GM23248 (cell line): ENCODE measurements at regions not wholly inside any gene's neighbourhood (a gene's known extent, or its start where the extent isn't known, plus 50 kb on each side); places are given as distances from the start of the nearest gene placed in this dataset.

Experiments used
- DNase-seq: peaks from one replicate; pipeline ENCODE4 v3.0.0-alpha.2; 2015
- H2AFZ ChIP-seq: fragments of 200-600 bp; sonication (generic); 2 replicates; pipeline ENCODE4 v1.6.1; 2016; ENCODE audit warnings: antibody characterized with exemption
- H3F3A ChIP-seq: fragments of 200-600 bp; sonication (generic); 2 replicates; pipeline ENCODE4 v1.6.1; 2016; ENCODE audit warnings: mild to moderate bottlenecking, antibody characterized with exemption, mixed run types; ENCODE audit not compliant: insufficient read depth
- H3K27ac ChIP-seq: fragments of 200-600 bp; sonication (generic); 2 replicates; pipeline ENCODE4 v1.5.1; 2016; ENCODE audit warnings: mild to moderate bottlenecking
- H3K27me3 ChIP-seq: fragments of 200-600 bp; sonication (generic); replicated peaks from 2 replicates; pipeline ENCODE4 v1.6.1; 2016; ENCODE audit warnings: mild to moderate bottlenecking; ENCODE audit not compliant: insufficient read depth
- H3K36me3 ChIP-seq: fragments of 200-600 bp; sonication (generic); 2 replicates; pipeline ENCODE4 v1.6.1; 2016; ENCODE audit warnings: low read depth, mild to moderate bottlenecking
- H3K4me1 ChIP-seq: fragments of 200-600 bp; sonication (generic); 2 replicates; pipeline ENCODE4 v1.6.1; 2016; ENCODE audit warnings: mild to moderate bottlenecking; ENCODE audit not compliant: insufficient read depth
- H3K4me2 ChIP-seq: fragments of 200-600 bp; sonication (generic); one replicate; pipeline ENCODE4 v1.6.1; 2016; ENCODE audit warnings: mild to moderate bottlenecking; ENCODE audit not compliant: unreplicated experiment
- H3K4me3 ChIP-seq: fragments of 200-600 bp; sonication (generic); 2 replicates; pipeline ENCODE4 v1.5.1; 2016; ENCODE audit warnings: mild to moderate bottlenecking
- H3K79me2 ChIP-seq: fragments of 200-600 bp; sonication (generic); 2 replicates; pipeline ENCODE4 v1.6.1; 2016; ENCODE audit warnings: mild to moderate bottlenecking; ENCODE audit not compliant: insufficient read depth
- H3K9ac ChIP-seq: fragments of 200-600 bp; sonication (generic); 2 replicates; pipeline ENCODE4 v1.6.1; 2016; ENCODE audit warnings: mild to moderate bottlenecking
- H3K9me2 ChIP-seq: fragments of 200-600 bp; sonication (generic); 2 replicates; pipeline ENCODE4 v1.6.1; 2016; ENCODE audit warnings: mixed run types, mild to moderate bottlenecking, moderate library complexity; ENCODE audit not compliant: insufficient read depth
- H3K9me3 ChIP-seq: fragments of 200-600 bp; sonication (generic); one replicate; pipeline ENCODE4 v1.6.1; 2017; ENCODE audit warnings: low read depth
- H4K20me1 ChIP-seq: fragments of 200-600 bp; sonication (generic); 2 replicates; pipeline ENCODE4 v1.6.0; 2016; ENCODE audit not compliant: insufficient read depth
- EZH2 ChIP-seq: fragments of 200-600 bp; sonication (generic); IDR thresholded peaks from 2 replicates; pipeline ENCODE4 v1.6.1; 2018; ENCODE audit warnings: antibody characterized with exemption, mild to moderate bottlenecking; ENCODE audit not compliant: insufficient read depth, poor library complexity, severe bottlenecking
- EZH2phosphoT487 ChIP-seq: fragments of 200-600 bp; sonication (generic); IDR thresholded peaks from 2 replicates; pipeline ENCODE4 v1.6.1; 2018; ENCODE audit warnings: antibody characterized with exemption, moderate library complexity, mild to moderate bottlenecking, low read depth; ENCODE audit not compliant: insufficient read depth
- WGBS, 2 experiments: methylation state at CpG; one replicate each; pipeline ENCODE4 v1.1.6; 2015 to 2017; ENCODE audit warnings: low lambda C conversion rate in 2 of 2, low coverage in 1 of 2; ENCODE audit errors: missing lambda C conversion rate in 2 of 2; 5-methylcytosine and 5-hydroxymethylcytosine counted together
- in situ Hi-C: fragments of 300-500 bp; cut with MboI; formaldehyde crosslinking; loops from 2 replicates; pipeline ENCODE4 v1.15.0; 2020

GRCh38 chr5:133797167-133797566, 171.3 kb downstream of the C5orf15 start:
- Histone ChIP-seq H3K4me2 (no peak overlapping the region), H2AFZ (no peak overlapping the region), H3K9ac (no peak overlapping the region), H3K27me3 (no peaks in the 10 kb centered on the region), H3K4me1 (no peaks in the 10 kb centered on the region), H3K9me2 (no peaks in the 10 kb centered on the region), H3K9me3 (no peaks in the 10 kb centered on the region), H3K27ac (no peak overlapping the region), H4K20me1 (no peaks in the 10 kb centered on the region), H3K36me3 (no peaks in the 10 kb centered on the region), H3K79me2 (no peaks in the 10 kb centered on the region), H3K4me3 (no peak overlapping the region), H3F3A (no peaks in the 10 kb centered on the region)
- DNase-seq: no peak
- in situ Hi-C loops: no loop called here
- TF ChIP-seq EZH2phosphoT487: no peak
- TF ChIP-seq EZH2: no peak

DNA sequence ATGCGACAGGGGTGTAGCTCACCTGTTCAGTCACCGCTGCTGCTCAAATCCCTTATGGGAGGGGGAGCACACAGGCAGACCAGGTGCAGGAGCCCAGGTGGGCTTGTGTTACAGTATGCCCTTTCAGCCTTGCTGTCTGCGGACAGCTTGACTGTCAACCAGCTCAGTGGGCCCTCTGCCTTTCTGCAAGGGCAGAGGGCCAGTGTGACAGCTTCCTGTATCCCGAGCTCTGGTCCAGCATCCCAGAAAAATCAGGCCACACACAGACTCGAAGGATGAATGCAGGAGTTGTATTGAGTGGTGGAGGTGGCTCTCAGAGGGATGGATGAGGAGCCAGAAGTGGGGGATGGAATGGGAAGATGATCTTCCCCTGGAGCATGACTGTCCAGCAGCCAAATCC, 172.2 kb downstream of the C5orf15 start:
- H3K9me3 ChIP-seq: no peaks in the 10 kb centered on the region
- H3K79me2 ChIP-seq: no peaks in the 10 kb centered on the region
- no peaks in the 10 kb centered on the region for H4K20me1 ChIP-seq
- H3F3A ChIP-seq: no peaks in the 10 kb centered on the region
- H3K4me2 ChIP-seq: no peak overlapping the region
- TF ChIP-seq EZH2 (no peak), EZH2phosphoT487 (no peak)
- no peaks in the 10 kb centered on the region for H3K9me2 ChIP-seq
- in situ Hi-C loops: no loop called here
- no peak overlapping the region for H3K27ac ChIP-seq
- H3K4me3 ChIP-seq: no peak overlapping the region
- DNase-seq: no peak
- H2AFZ ChIP-seq: no peak overlapping the region
- WGBS, 2 experiments: 46 to 47% methylated on average over 5 of the region's 5 CpGs
- no peaks in the 10 kb centered on the region for H3K4me1 ChIP-seq
- H3K27me3 ChIP-seq: no peaks in the 10 kb centered on the region
- H3K36me3 ChIP-seq: no peaks in the 10 kb centered on the region
- H3K9ac ChIP-seq: no peak overlapping the region

GRCh38 chr5:133794771-133795415, 173.5 kb downstream of the C5orf15 start:
- WGBS, 2 experiments: 51 to 54% methylated on average over 8 of the region's 8 CpGs
- H3K9ac ChIP-seq: no peak overlapping the region
- H2AFZ ChIP-seq: no peak overlapping the region

GRCh38 chr5:133793756-133794465, 174.5 kb downstream of the C5orf15 start:
- Histone ChIP-seq H3K9me3 (no peaks in the 10 kb centered on the region), H3K4me3 (no peak overlapping the region), H3K4me2 (no peak overlapping the region), H3K4me1 (no peaks in the 10 kb centered on the region), H2AFZ (no peak overlapping the region), H3K27me3 (peaks cover 12% of the 10 kb centered on the region; the same call in 1 of the 2 replicates), H3F3A (no peaks in the 10 kb centered on the region), H3K9me2 (no peaks in the 10 kb centered on the region), H3K36me3 (no peaks in the 10 kb centered on the region), H4K20me1 (no peaks in the 10 kb centered on the region), H3K9ac (no peak overlapping the region), H3K27ac (no peak overlapping the region), H3K79me2 (no peaks in the 10 kb centered on the region)
- no peak for TF ChIP-seq EZH2
- TF ChIP-seq EZH2phosphoT487: no peak
- no peak for DNase-seq
- in situ Hi-C loops: no loop called here
- 16 to 22% methylated on average over 8 of the region's 8 CpGs for WGBS, 2 experiments

More at GRCh38 chr5:133794771-133795415, 173.5 kb downstream of the C5orf15 start:
- TF ChIP-seq EZH2phosphoT487 (no peak), EZH2 (no peak)
- Histone ChIP-seq H3K9me2 (no peaks in the 10 kb centered on the region), H3K27ac (no peak overlapping the region), H3K9me3 (no peaks in the 10 kb centered on the region), H3F3A (no peaks in the 10 kb centered on the region), H3K4me3 (no peak overlapping the region), H3K79me2 (no peaks in the 10 kb centered on the region), H3K4me1 (no peaks in the 10 kb centered on the region), H3K36me3 (no peaks in the 10 kb centered on the region), H3K4me2 (no peak overlapping the region), H4K20me1 (no peaks in the 10 kb centered on the region), H3K27me3 (0 out of 2 replicates have a peak, but pooled peaks cover 2% of the 10 kb centered on the region)
- no peak for DNase-seq
- in situ Hi-C loops: no loop called here
